GM12878 (cell line): ENCODE measurements at regions not wholly inside any gene's neighbourhood (a gene's known extent, or its start where the extent isn't known, plus 50 kb on each side); places are given as distances from the start of the nearest gene placed in this dataset.

Source experiments
- ATAC-seq: fragments of 200-7000 bp; cut with Tn5 transposase; 3 replicates; pipeline ENCODE4 v1.9.1; 2020; ENCODE audit warnings: mild to moderate bottlenecking, moderate library complexity
- BruUV-seq: library from RNA; stranded (reverse); fragments of 400-500 nt; replicated peaks from 2 replicates; lab custom pipeline; 2021; lab: Mats Ljungman, UMichigan
- CTCF ChIA-PET: fragments of 300-600 bp; sonication (Branson Sonifier 250); formaldehyde crosslinking; extraction: SDS; loops from one replicate; lab custom pipeline; 2021; ENCODE audit warnings: inconsistent platforms; lab: Yijun Ruan, JAX
- POLR2A ChIA-PET: fragments of 350-600 bp; formaldehyde crosslinking; extraction: SDS; loops from one replicate; lab custom pipeline; 2021; ENCODE audit warnings: inconsistent platforms; lab: Charles Lee
- RAD21 ChIA-PET: fragments of 300-600 bp; sonication (Branson Sonifier 250); formaldehyde crosslinking; loops from one replicate; lab custom pipeline; 2023; ENCODE audit warnings: antibody characterized with exemption; ENCODE audit not compliant: unreplicated experiment; lab: Charles Lee
- SMC1A ChIA-PET: fragments of 300-600 bp; sonication (Branson Sonifier 250); formaldehyde crosslinking; loops from one replicate; lab custom pipeline; 2023; ENCODE audit not compliant: unreplicated experiment, uncharacterized antibody; lab: Charles Lee
- DNase-seq: peaks from one replicate; pipeline ENCODE4 v3.0.0-alpha.2; 2011; ENCODE audit warnings: low read depth, low spot score
- FAIRE-seq: peaks from 3 replicates; lab custom pipeline; 2011; peaks lifted over from hg19 to GRCh38; lab: Jason Lieb, UNC
- H2AFZ ChIP-seq: 2 replicates; pipeline ENCODE4 v1.6.0; 2011; ENCODE audit warnings: low read depth, low read length, control low read depth; ENCODE audit not compliant: control insufficient read depth
- H3K27ac ChIP-seq: 2 replicates; pipeline ENCODE4 v1.5.1; 2011; ENCODE audit warnings: control low read depth; ENCODE audit not compliant: control insufficient read depth, insufficient read depth
- H3K27me3 ChIP-seq, 2 experiments: replicated peaks in 1 of 2; 2 replicates each; pipeline versions ENCODE4 v1.6.0 to v1.6.1; 2011; ENCODE audit warnings: low read length in 1 of 2; ENCODE audit not compliant: control insufficient read depth in 2 of 2, insufficient read depth in 2 of 2
- H3K36me3 ChIP-seq, 2 experiments: 2 replicates each; pipeline ENCODE4 v1.5.1; 2011; ENCODE audit warnings: low read length in 1 of 2; ENCODE audit not compliant: control insufficient read depth in 2 of 2, insufficient read depth in 2 of 2
- H3K4me1 ChIP-seq: 2 replicates; pipeline ENCODE4 v1.6.1; 2011; ENCODE audit warnings: mild to moderate bottlenecking, low read length, moderate library complexity, mixed read lengths; ENCODE audit not compliant: control insufficient read depth, insufficient read depth
- H3K4me2 ChIP-seq: 2 replicates; pipeline ENCODE4 v1.6.0; 2011; ENCODE audit warnings: control low read depth; ENCODE audit not compliant: control insufficient read depth, insufficient read depth
- H3K4me3 ChIP-seq: fragments of 200-600 bp; sonication (generic); 2 replicates; pipeline ENCODE4 v1.5.1; 2016
- H3K79me2 ChIP-seq: 2 replicates; pipeline ENCODE4 v1.6.0; 2011; ENCODE audit warnings: low read length; ENCODE audit not compliant: control insufficient read depth, insufficient read depth
- H3K9ac ChIP-seq: 2 replicates; pipeline ENCODE4 v1.8.0; 2011; ENCODE audit warnings: low read length, control low read depth, mixed read lengths; ENCODE audit not compliant: control insufficient read depth, insufficient read depth
- H3K9me3 ChIP-seq: replicated peaks from 3 replicates; pipeline ENCODE4 v1.5.1; 2011; ENCODE audit warnings: mild to moderate bottlenecking, low read length; ENCODE audit not compliant: control insufficient read depth, insufficient read depth
- H4K20me1 ChIP-seq: 2 replicates; pipeline ENCODE4 v1.6.0; 2011; ENCODE audit not compliant: control insufficient read depth, insufficient read depth
- MEF2A ChIP-seq: IDR thresholded peaks from 2 replicates; pipeline ENCODE4 v1.6.1; 2011; ENCODE audit warnings: low read depth, mild to moderate bottlenecking, low read length, moderate library complexity; ENCODE audit not compliant: insufficient read depth
- NBN ChIP-seq: fragments of 450-650 bp; IDR thresholded peaks from 2 replicates; pipeline ENCODE4 v1.6.1; 2016
- SUPT20H ChIP-seq: IDR thresholded peaks from 2 replicates; pipeline ENCODE4 v1.6.1; 2011; ENCODE audit warnings: low read depth, mild to moderate bottlenecking, low read length, moderate library complexity, borderline replicate concordance; ENCODE audit not compliant: control insufficient read depth
- ZBED1 ChIP-seq: IDR thresholded peaks from 2 replicates; pipeline ENCODE4 v1.6.1; 2016; ENCODE audit warnings: borderline replicate concordance
- ZZZ3 ChIP-seq: IDR thresholded peaks from 2 replicates; pipeline ENCODE4 v1.6.1; 2011; ENCODE audit warnings: low read depth; ENCODE audit not compliant: control insufficient read depth, insufficient read length
- WGBS: methylation state at CpG from one replicate; pipeline ENCODE4 v1.1.6; 2016; ENCODE audit warnings: low lambda C conversion rate; ENCODE audit not compliant: insufficient replicate concordance, insufficient coverage; ENCODE audit errors: missing lambda C conversion rate; 5-methylcytosine and 5-hydroxymethylcytosine counted together
- in situ Hi-C: fragments of 300-500 bp; cut with MboI; formaldehyde crosslinking; loops from 9 replicates; pipeline ENCODE4 v1.14.3; 2018; ENCODE audit warnings: mixed read lengths
- intact Hi-C: fragments of 100-400 bp; cut with micrococcal nuclease; formaldehyde crosslinking; loops from one replicate; pipeline ENCODE4 v1.14.2; 2022; ENCODE audit not compliant: unreplicated experiment
- TF ChIP-seq, protein P1 (sequence below): fragments of 450-650 bp; IDR thresholded peaks from 2 replicates; pipeline ENCODE4 v1.6.1; 2016; ENCODE audit warnings: mild to moderate bottlenecking
- TF ChIP-seq, protein P2 (sequence below): IDR thresholded peaks from 2 replicates; pipeline ENCODE4 v1.6.1; 2011; ENCODE audit warnings: borderline replicate concordance, low read depth, mild to moderate bottlenecking, moderate library complexity, low read length; ENCODE audit not compliant: insufficient read depth, poor library complexity, severe bottlenecking
- TF ChIP-seq, protein P3 (sequence below): fragments of 450-650 bp; IDR thresholded peaks from 2 replicates; pipeline ENCODE4 v1.6.1; 2016; ENCODE audit warnings: mild to moderate bottlenecking

DNA sequence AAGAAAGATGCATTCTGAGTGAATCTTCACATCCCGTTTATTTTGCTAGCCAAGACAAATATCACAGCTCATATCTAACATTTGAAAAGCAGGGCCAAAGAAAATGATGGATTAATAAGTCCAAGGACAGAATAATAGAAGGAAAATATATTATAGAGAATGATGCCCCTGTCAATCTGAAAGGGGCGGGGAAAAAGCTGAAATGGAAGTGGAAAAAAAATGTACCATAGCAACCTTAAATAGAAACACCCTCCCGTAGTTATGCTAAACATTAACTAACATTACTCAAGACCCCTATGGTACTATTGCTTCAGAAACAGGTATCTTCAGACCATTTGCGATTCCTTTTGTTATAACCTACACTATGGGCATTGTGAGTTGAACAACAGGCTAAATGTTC is 67.7 kb upstream of the SMARCA2 start:
- no peaks in the 10 kb centered on the region for H3K4me1 ChIP-seq
- H3K4me3 ChIP-seq, result no peak overlapping the region
- H3K9ac ChIP-seq, result no peak overlapping the region
- H3K27me3 ChIP-seq, result no peaks in the 10 kb centered on the region
- WGBS, result 75% methylated on average over 4 of the region's 4 CpGs
- H4K20me1 ChIP-seq, result no peaks in the 10 kb centered on the region
- ChIA-PET POLR2A (interaction anchor here (0.7 kb wide), 1 partner anchor 208 kb away, joined by 6 read pairs; no protein-coding TSS in a partner anchor), RAD21 (interaction anchor here (1.0 kb wide), 1 partner anchor 108 kb away, joined by 3 read pairs; no protein-coding TSS in a partner anchor), CTCF (interaction anchor here (0.7 to 1.5 kb wide), 5 partner anchors 11 to 220 kb away, joined by 3 to 4 read pairs (median 3); no protein-coding TSS in a partner anchor), SMC1A (interaction anchor here (1.0 to 3.0 kb wide), 8 partner anchors 11 to 268 kb away, joined by 3 to 17 read pairs (median 4); partner anchors contain the start of gene SMARCA2)
- no peak overlapping the region for H3K4me2 ChIP-seq
- intact Hi-C loops, result no loop called here
- H3K9me3 ChIP-seq, result peaks cover 2% of the 10 kb centered on the region; the same call in 1 of the 3 replicates
- no TSS peak for BruUV-seq
- H2AFZ ChIP-seq, result no peak overlapping the region
- peak; percentile 42 for ATAC-seq
- FAIRE-seq, result no peak
- in situ Hi-C loops, result no loop called here
- TF ChIP-seq SUPT20H, result no peak
- TF ChIP-seq, protein P1, sequence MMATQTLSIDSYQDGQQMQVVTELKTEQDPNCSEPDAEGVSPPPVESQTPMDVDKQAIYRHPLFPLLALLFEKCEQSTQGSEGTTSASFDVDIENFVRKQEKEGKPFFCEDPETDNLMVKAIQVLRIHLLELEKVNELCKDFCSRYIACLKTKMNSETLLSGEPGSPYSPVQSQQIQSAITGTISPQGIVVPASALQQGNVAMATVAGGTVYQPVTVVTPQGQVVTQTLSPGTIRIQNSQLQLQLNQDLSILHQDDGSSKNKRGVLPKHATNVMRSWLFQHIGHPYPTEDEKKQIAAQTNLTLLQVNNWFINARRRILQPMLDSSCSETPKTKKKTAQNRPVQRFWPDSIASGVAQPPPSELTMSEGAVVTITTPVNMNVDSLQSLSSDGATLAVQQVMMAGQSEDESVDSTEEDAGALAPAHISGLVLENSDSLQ, result peak; percentile 78
- no peak overlapping the region for H3K27ac ChIP-seq
- no peaks in the 10 kb centered on the region for H3K36me3 ChIP-seq
- DNase-seq, result no peak
- H3K79me2 ChIP-seq, result no peaks in the 10 kb centered on the region

DNA sequence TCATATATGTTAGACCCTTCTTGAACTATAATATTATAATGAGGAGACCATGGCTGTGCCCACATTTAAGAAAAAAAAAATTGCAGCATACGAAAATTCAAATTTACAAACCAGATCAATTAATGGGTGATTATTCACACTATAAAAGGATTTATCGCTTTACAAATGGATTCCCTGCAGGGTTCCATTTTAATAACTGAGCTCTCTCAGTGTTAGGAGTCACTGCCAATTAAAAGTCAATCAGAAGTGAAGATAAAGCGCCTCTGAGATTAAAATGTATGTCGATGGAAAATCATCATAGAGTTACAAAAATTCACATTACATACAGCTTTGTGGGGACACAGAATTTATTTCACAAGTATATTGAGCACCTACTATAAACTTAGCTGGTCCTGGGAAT is 66.6 kb upstream of the SMARCA2 start:
- Histone ChIP-seq H3K4me3 (no peak overlapping the region), H3K9ac (no peak overlapping the region), H3K4me1 (no peaks in the 10 kb centered on the region), H3K79me2 (no peaks in the 10 kb centered on the region), H3K27ac (no peak overlapping the region), H4K20me1 (no peaks in the 10 kb centered on the region), H3K4me2 (no peak overlapping the region), H3K36me3 (no peaks in the 10 kb centered on the region), H3K27me3 (no peaks in the 10 kb centered on the region), H3K9me3 (peaks cover 2% of the 10 kb centered on the region; the same call in 1 of the 3 replicates), H2AFZ (no peak overlapping the region)
- in situ Hi-C loops, result no loop called here
- POLR2A ChIA-PET, result no interaction called here
- FAIRE-seq (no peak), DNase-seq (no peak), ATAC-seq (no peak)
- no TSS peak for BruUV-seq
- SMC1A ChIA-PET, result interaction anchor here (0.7 to 1.8 kb wide), 2 partner anchors 19 to 120 kb away, joined by 3 to 4 read pairs; no protein-coding TSS in a partner anchor
- intact Hi-C loops, result no loop called here
- CTCF ChIA-PET, result interaction anchor here (0.8 to 1.2 kb wide), 2 partner anchors 12 to 32 kb away, joined by 3 to 5 read pairs; no protein-coding TSS in a partner anchor
- RAD21 ChIA-PET, result no interaction called here
- 100% methylated on average over 4 of the region's 4 CpGs for WGBS
- TF ChIP-seq ZBED1, result no peak
- TF ChIP-seq, protein P2, sequence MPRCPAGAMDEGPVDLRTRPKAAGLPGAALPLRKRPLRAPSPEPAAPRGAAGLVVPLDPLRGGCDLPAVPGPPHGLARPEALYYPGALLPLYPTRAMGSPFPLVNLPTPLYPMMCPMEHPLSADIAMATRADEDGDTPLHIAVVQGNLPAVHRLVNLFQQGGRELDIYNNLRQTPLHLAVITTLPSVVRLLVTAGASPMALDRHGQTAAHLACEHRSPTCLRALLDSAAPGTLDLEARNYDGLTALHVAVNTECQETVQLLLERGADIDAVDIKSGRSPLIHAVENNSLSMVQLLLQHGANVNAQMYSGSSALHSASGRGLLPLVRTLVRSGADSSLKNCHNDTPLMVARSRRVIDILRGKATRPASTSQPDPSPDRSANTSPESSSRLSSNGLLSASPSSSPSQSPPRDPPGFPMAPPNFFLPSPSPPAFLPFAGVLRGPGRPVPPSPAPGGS, result no peak
- TF ChIP-seq, protein P3, sequence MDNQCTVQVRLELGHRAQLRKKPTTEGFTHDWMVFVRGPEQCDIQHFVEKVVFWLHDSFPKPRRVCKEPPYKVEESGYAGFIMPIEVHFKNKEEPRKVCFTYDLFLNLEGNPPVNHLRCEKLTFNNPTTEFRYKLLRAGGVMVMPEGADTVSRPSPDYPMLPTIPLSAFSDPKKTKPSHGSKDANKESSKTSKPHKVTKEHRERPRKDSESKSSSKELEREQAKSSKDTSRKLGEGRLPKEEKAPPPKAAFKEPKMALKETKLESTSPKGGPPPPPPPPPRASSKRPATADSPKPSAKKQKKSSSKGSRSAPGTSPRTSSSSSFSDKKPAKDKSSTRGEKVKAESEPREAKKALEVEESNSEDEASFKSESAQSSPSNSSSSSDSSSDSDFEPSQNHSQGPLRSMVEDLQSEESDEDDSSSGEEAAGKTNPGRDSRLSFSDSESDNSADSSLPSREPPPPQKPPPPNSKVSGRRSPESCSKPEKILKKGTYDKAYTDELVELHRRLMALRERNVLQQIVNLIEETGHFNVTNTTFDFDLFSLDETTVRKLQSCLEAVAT, result no peak
- no peak for TF ChIP-seq MEF2A
- no peak for TF ChIP-seq ZZZ3
- TF ChIP-seq NBN, result no peak
